IPS-11a (cell line): ENCODE measurements at regions not wholly inside any gene's neighbourhood (a gene's known extent, or its start where the extent isn't known, plus 50 kb on each side); places are given as distances from the start of the nearest gene placed in this dataset.
"Not testable (repeated sequence)": the region's sequence is repeated elsewhere in the genome, so short reads cannot be mapped to it uniquely, and the experiment has no call there.

Source experiments
- H3K4me3 ChIP-seq: one replicate; pipeline ENCODE4 v1.5.1; 2013; ENCODE audit warnings: low read depth, low read length, control low read depth

DNA sequence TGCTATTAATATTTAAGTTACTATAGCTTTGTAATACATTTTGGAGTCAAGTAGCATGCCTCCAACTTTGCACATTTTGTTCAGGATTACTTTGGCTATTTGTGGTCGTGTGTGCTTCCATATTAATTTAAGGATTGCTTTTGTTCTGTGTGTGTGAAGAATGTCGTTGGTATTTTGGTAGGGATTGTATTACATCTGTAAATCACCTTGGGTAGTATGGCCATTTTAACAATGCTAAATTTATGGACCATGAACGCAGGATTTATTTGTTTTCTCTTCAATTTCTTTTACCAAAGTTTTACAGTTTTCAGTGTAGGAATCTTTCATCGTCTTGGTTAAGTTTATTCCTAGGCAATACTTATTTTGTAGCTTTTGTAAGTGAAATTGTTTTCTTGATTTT is 758.0 kb downstream of the FRK start:
- no peak overlapping the region for H3K4me3 ChIP-seq

DNA sequence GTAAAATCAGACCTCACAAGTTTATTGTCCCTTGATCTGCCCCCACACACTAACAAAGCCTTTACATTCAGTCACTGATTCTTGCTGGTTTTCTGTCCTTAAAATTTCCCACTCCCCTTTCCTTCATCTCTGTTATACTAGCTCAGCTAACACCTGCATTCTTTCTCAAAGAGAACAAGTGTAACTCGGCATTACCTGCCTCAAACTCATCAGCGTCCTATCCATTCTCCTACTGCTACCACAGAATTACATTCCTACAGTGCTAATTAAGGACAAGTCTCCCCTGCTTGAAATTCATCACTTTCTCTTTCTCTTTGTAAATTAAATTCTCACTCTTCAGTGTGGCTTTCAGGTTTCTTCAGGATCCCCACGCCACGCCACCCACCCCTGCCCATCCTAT is 773.2 kb downstream of the FRK start:
- H3K4me3 ChIP-seq: no peak overlapping the region

GRCh38 chr6:115276881-115277565 is 783.7 kb downstream of the FRK start:
- H3K4me3 ChIP-seq: no peak overlapping the region

- no peak overlapping the region for H3K4me3 ChIP-seq
These were observed 788.4 kb downstream of the FRK start for GRCh38 chr6:115272311-115272710.

DNA sequence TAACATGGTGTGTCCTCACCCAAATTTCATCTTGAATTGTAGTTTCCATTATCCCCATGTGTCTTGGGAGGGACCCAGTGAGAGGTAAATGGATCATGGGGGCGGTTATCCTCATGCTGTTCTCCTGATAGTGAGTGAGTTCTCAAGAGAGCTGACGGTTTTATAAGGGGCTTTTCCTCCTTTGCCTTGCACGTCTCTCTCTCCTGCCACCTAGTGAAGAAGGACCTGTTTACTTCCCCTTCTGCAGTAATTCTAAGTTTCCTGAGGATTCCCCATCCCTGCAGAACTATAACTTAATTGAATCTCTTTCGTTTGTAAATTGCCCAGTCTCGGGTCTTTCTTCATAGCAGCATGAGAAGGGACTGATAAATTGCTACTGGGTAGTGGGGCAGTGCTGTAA is 789.3 kb downstream of the FRK start:
- no peak overlapping the region for H3K4me3 ChIP-seq

DNA sequence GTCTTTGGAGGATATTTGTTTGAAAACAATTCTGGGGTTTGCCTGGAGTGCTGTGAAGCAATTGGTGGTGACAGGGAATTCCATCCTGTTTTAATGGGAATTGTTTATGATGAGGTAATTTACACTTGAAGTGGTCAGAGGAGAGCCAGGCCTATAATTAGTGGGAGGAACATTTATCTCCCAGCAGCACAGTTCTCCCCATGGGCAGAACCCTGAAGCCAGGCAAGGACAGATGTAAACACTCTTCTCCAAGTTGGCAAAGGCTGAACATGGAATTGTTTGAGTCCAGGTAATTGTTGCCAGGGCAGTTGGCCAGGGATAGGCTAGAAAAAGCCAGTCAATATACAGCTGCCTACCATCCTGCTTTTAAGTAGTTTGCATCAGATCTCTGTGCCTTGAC is 789.7 kb downstream of the FRK start:
- H3K4me3 ChIP-seq: no peak overlapping the region

GRCh38 chr6:115241373-115241772 is 819.3 kb downstream of the FRK start:
- H3K4me3 ChIP-seq: no peak overlapping the region

GRCh38 chr6:115221198-115221597 is 839.5 kb downstream of the FRK start:
- H3K4me3 ChIP-seq: no peak overlapping the region

DNA sequence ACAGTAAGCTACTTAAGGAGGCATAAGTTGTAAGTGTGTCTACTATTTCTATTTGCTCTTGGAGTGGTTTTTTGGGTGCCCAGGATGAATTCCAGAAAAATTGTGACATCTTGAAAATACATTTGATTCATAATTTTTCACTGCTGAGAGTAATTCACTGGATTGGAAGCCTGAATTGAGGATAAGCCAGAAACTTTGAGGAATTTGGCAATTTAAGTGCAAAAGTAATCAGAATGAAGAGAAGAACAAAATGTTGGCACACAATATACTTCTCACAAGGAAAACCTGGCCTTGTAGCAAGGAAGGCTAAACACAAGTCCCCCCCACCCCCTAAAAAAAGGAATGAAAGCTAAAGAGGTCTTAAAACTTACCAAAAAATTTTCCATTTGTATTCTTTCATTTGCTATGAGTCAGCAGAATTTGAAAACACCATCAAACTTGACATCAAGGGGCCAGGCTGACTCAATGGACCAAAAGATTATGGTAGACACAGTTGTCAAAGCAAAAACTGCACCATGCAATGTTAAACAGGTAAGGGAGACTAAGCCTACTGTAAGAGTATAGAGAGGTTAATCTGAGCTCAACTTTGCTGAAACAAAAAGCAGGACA is 840.0 kb downstream of the FRK start:
- H3K4me3 ChIP-seq: no peak overlapping the region

DNA sequence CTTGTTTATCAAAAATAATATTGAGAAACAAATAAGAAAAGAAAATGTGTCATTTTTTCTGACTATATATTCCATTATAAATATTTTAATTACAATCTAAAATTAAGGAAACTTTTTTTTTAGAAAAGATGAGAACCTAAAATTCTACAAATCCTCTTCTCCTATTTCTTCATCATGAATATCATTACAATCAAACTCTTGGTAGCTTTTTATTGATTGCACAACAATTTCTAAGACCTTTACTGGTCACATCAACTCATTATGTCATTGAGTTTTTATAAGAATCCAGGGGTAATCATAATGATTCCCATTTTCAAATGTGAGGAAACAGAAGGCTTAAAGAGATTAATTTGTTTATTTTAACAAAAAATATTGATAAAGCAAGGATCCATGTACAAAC is 841.0 kb downstream of the FRK start:
- H3K4me3 ChIP-seq: no peak overlapping the region

- H3K4me3 ChIP-seq: no peak overlapping the region
These were observed 843.9 kb downstream of the FRK start for GRCh38 chr6:115216835-115217234.

DNA sequence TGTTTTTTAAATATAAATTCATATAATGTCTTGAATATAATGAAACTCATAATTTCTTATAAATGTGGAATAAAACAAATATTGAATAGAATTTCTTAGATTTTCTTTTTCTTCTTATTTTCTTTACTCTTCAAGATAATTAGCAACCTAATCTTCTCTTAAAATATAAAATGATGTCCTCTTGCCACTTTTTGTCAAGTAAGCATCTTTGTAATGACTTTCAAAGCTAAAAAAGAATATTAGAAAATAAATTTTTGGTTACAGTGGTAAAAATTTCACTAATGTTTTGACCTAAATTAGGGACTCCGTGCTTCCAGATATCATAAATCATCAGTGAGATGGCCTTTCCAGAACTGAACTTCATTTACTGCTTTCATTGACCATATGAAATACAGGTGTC is 846.4 kb downstream of the FRK start:
- no peak overlapping the region for H3K4me3 ChIP-seq

GRCh38 chr6:115203381-115203780 is 857.3 kb downstream of the FRK start:
- H3K4me3 ChIP-seq: no peak overlapping the region

DNA sequence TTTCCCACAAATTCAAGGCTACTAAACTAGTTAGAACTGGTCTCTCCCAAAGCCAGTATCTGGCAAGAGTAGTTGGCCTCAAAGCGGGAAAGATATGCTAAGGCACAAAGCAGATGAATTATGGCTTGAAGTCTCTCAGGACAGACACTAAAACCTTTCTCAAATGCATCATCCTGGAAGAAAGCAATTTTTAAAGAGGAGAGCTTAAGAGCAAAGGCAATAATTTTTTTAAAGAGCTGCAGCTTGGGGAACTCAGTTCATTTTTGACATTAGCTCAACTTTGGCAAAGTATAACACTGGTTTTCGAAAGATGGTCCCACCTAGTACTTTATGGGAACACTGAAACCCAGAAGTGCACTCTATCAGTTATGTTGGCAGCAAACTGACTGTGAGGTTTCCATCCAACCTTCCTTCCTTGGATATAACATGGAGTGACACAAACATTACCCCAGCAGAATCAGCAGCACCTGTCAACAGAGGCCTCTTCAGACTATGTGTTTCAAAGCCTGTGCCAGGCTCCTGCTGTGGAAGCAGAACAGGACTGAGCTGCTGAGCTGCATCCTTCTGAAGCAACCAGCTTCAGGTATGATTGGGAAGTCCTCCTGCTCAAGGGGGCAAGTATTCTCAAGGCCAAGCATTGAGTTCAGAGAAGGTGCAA is 852.3 kb upstream of the HS3ST5 start:
- H3K4me3 ChIP-seq: no peak overlapping the region

DNA sequence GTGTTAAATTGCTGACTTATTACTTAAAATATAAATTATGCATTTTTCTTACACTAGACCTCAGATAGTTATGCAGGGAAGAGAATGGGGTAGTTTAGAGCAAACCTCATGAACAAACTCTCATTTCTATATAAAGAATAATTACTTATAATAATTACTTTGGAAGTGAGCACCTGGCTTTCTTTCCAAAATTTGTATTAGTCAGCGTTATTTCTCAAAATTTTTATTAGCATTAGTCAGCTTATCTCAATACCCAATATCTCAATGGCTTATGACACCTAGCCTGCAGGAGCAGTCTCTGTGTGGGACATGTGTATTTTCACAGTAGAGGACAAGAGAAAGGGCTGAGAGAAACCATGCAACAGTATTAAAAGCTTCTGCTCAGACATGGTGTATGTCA is 849.2 kb upstream of the HS3ST5 start:
- H3K4me3 ChIP-seq: no peak overlapping the region

DNA sequence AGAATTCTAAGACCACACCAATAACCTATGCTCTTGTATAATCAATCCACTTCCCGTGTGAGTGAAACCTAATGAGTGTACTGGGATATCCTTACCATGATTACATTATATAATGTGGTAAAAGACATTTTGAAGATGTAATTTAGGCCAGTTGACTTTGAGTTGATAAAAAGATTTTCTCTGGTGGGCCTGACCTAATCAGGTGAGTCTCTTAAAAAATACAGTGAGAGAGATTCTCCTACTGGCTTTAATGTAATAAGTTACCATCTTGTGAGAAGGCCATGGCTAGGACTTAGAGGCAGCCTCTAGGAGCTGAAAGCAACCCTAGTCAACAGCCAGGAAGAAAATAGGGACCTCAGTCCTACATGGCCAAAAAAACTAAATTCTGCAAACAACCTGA is 847.7 kb upstream of the HS3ST5 start:
- no peak overlapping the region for H3K4me3 ChIP-seq

DNA sequence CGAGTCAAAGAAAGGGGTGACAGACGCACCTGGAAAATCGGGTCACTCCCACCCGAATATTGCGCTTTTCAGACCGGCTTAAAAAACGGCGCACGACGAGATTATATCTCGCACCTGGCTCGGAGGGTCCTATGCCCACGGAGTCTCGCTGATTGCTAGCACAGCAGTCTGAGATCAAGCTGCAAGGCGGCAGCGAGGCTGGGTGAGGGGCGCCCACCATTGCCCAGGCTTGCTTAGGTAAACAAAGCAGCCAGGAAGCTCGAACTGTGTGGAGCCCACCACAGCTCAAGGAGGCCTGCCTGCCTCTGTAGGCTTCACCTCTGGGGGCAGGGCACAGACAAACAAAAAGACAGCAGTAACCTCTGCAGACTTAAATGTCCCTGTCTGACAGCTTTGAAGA is 832.6 kb upstream of the HS3ST5 start:
- H3K4me3 ChIP-seq: not testable (repeated sequence)

DNA sequence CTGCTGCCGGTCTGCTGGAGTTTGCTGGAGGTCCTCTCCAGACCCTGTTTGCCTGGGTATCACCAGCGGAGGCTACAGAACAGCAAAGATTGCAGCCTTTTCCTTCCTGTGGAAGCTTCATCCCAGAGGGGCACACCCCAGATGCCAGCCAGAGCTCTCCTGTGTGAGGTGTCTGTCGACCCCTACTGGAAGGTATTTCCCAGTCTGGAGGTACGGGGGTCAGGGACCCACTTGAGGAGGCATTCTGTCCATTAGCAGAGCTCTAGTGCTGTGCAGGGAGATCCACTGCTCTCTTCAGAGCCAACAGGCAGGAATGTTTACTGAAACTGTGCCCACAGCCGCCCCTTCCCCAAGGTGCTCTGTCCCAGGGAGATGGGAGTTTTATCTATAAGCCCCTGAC is 823.1 kb upstream of the HS3ST5 start:
- not testable (repeated sequence) for H3K4me3 ChIP-seq

- H3K4me3 ChIP-seq: no peak overlapping the region
These were observed 816.9 kb upstream of the HS3ST5 start for GRCh38 chr6:115159733-115160132.

- no peak overlapping the region for H3K4me3 ChIP-seq
These were observed 795.1 kb upstream of the HS3ST5 start for GRCh38 chr6:115137910-115138309.

- no peak overlapping the region for H3K4me3 ChIP-seq
These were observed 791.0 kb upstream of the HS3ST5 start for GRCh38 chr6:115133790-115134189.

- H3K4me3 ChIP-seq: no peak overlapping the region
These were observed 789.1 kb upstream of the HS3ST5 start for GRCh38 chr6:115131709-115132490.
